Activated T-helper 17 cell treated with anti-CD3 and anti-CD28 coated beads, Interleukin-2, amount 50 U/mL, for 72 hours (primary cell): ENCODE measurements at regions not wholly inside any gene's neighbourhood (a gene's known extent, or its start where the extent isn't known, plus 50 kb on each side); places are given as distances from the start of the nearest gene placed in this dataset.

Experiments
- ATAC-seq: fragments of 150-1000 bp; cut with Tn5 transposase; replicated peaks from 2 replicates; pipeline ENCODE4 v1.10.0; 2021; ENCODE audit warnings: mild to moderate bottlenecking, moderate library complexity
- H3K27ac Mint-ChIP-seq: one replicate; pipeline ENCODE4 v1.8.0; 2022; ENCODE audit warnings: mixed read lengths
- H3K27me3 Mint-ChIP-seq: one replicate; pipeline ENCODE4 v1.8.0; 2022; ENCODE audit warnings: mixed read lengths
- H3K36me3 Mint-ChIP-seq: one replicate; pipeline ENCODE4 v1.8.0; 2022; ENCODE audit warnings: low read depth, mild to moderate bottlenecking, mixed read lengths
- H3K4me1 Mint-ChIP-seq: one replicate; pipeline ENCODE4 v1.8.0; 2022; ENCODE audit warnings: mixed read lengths
- H3K4me3 Mint-ChIP-seq: one replicate; pipeline ENCODE4 v1.8.0; 2022; ENCODE audit warnings: mild to moderate bottlenecking, mixed read lengths
- H3K9me3 Mint-ChIP-seq: one replicate; pipeline ENCODE4 v1.8.0; 2022; ENCODE audit warnings: mixed read lengths

DNA sequence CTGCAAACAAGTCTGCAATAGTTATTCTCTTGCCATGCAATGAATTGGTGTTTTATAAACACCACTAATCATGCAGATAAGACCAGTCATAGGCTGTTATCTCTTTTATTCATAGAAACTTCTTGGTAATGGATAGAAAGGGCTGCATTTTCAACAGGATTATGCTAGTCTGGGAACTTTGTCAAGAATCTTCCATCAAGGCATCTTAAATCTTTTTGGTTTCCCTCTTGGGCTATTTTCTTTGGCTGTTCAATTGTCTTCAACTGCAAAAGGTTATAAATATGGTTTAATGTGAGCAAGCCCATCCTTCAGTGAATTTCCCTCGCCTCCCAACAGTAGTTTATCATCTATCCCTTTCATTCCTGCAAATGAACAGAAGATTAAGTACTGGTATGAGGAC is 59.0 kb upstream of the MINAR1 start:
- ATAC-seq = no peak
- Mint-ChIP-seq H3K27ac (no peak overlapping the region), H3K4me3 (no peak overlapping the region), H3K4me1 (no peaks in the 10 kb centered on the region), H3K36me3 (no peaks in the 10 kb centered on the region), H3K9me3 (no peaks in the 10 kb centered on the region), H3K27me3 (no peaks in the 10 kb centered on the region)

DNA sequence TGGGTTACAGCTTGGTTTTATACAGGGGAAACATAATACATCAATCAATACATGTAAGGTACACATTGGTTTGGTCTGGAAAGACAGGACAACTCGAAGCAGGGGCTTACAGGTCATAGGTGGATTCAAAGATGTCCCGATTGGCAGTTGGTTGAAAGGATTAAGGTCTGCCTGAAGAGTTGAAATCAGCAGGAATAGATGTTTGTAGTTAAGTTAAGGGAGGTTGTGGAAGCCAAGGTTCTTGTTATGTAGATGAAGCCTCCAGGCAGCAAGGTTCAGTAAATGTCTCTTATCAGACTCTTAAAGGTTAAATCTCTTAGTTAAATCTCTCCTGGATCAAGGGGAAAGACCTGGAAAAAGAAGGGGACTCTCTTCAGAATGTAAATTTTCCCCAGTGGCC is 58.4 kb upstream of the MINAR1 start:
- H3K4me1 Mint-ChIP-seq = no peaks in the 10 kb centered on the region
- H3K4me3 Mint-ChIP-seq = no peak overlapping the region
- H3K27me3 Mint-ChIP-seq = no peaks in the 10 kb centered on the region
- H3K9me3 Mint-ChIP-seq = no peaks in the 10 kb centered on the region
- H3K36me3 Mint-ChIP-seq = no peaks in the 10 kb centered on the region
- ATAC-seq = no peak
- H3K27ac Mint-ChIP-seq = no peak overlapping the region

DNA sequence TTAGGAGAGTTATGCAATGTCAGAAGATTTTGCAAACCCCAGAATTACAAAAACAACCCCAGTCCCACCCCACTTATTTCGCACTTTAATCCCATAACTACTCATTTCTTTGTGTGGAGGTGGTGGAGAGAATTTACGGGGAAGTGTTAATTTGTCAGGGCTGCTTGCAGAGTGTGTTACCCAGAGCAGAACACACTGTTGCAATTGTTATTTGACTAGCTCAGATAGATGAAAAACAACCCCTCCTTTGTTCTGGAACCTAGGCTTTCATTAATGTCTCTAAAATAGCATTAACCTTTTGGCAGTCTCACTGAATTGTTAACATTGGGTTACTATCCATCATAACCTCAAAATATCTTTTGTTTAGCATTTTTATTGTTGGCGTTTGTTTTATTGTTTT is 55.8 kb upstream of the MINAR1 start:
- H3K4me1 Mint-ChIP-seq = no peaks in the 10 kb centered on the region
- H3K27ac Mint-ChIP-seq = no peak overlapping the region
- no peak overlapping the region for H3K4me3 Mint-ChIP-seq
- H3K9me3 Mint-ChIP-seq = no peaks in the 10 kb centered on the region
- H3K36me3 Mint-ChIP-seq = no peaks in the 10 kb centered on the region
- ATAC-seq = no peak
- H3K27me3 Mint-ChIP-seq = no peaks in the 10 kb centered on the region

DNA sequence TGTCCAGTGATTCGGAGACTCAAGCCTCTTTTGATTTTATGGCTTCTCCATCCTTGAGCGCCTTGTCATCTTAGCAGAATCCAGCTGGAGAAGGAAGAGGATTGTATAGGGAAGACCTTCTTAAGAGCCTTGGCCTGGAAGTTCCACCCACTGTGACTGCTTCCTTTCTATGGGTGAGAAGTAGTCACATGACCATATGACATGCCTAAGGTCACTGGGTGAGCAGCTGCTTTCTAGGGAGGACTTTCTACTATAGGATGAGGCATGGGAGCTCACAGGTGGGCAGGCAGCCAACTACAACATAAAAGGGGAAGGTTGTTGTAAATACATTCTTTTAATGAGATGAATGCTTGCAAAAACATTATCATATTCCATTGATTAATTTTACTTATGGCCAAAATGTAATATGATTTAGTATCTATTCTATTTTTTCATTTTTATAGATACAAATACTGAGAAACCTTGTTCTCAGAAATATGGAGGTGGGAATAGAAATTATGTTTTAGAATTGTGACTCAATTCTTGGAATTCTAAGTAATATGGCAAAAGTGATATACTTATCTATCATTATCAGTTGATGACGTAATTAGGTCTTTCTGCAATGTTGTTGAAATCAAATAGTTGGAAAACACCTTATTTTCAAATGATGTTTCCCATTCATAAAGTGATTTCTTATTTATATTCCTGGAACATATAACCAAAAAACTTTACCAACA is 53.6 kb upstream of the MINAR1 start:
- no peak overlapping the region for H3K4me3 Mint-ChIP-seq
- H3K27me3 Mint-ChIP-seq = no peaks in the 10 kb centered on the region
- no peaks in the 10 kb centered on the region for H3K36me3 Mint-ChIP-seq
- H3K27ac Mint-ChIP-seq = no peak overlapping the region
- no peaks in the 10 kb centered on the region for H3K4me1 Mint-ChIP-seq
- H3K9me3 Mint-ChIP-seq = no peaks in the 10 kb centered on the region
- peak; percentile 47 for ATAC-seq

DNA sequence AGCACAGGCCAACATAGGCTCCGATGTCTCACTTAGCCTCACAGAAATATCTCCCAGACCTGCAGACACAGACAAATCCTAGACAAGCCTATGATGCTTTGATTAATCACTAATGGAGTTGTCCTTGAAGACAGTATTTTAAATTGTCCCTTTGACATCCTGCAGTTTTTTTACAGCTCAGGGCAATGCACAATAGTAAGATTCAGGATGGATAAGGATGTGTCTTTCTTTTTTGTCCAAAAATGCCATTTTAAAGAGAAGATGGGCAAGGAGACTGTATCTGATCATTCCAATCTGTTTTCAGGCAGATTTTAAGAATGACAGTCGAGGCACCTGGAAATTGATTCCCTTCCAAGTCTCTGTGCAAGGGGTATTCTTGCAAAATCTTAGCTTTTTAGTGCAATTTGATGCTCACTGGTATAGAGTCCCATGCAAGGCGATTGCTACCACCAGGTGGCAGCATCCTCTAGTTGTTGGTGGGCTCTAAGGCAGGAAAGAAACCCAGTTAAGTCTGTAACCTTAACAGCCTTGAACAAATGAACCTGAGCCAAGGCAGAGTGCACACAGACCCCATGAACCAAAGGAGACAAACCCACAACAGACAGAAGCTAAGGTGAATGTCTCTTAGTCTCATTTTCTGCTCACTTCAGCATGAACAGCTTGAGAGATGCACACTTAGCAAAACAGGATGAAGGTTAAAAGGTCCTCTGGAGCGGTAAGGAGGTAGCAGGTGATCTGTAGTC is 51.2 kb upstream of the MINAR1 start:
- ATAC-seq = peak; percentile 86
- Mint-ChIP-seq H3K9me3 (no peaks in the 10 kb centered on the region), H3K4me1 (no peaks in the 10 kb centered on the region), H3K4me3 (no peak overlapping the region), H3K27me3 (no peaks in the 10 kb centered on the region), H3K27ac (no peak overlapping the region), H3K36me3 (no peaks in the 10 kb centered on the region)

DNA sequence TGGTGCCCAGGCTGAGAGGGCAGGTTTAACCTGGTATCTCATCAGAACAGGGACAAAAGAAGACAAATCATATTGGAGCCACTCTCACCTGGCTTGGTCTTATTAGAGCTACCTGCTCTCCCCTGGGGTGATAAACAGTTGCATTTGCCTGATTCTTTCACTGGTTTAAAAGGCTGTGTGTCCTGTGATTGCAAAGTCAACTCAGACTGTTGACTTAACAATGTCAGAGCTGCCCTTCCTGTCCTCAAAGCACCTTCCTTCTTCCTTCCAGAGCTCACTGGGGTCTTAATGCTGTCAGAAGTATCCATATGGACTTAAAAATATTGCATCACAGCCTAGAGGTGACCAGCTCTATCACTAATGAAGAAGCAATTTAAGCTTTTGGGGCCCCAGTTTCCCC is 50.5 kb upstream of the MINAR1 start:
- H3K36me3 Mint-ChIP-seq = no peaks in the 10 kb centered on the region
- no peak for ATAC-seq
- no peak overlapping the region for H3K27ac Mint-ChIP-seq
- H3K27me3 Mint-ChIP-seq = no peaks in the 10 kb centered on the region
- H3K9me3 Mint-ChIP-seq = no peaks in the 10 kb centered on the region
- H3K4me1 Mint-ChIP-seq = no peaks in the 10 kb centered on the region
- no peak overlapping the region for H3K4me3 Mint-ChIP-seq
